T-helper 2 cell treated with Interferon-gamma antibody and Interleukin-4, amounts not matched to agents 5 μg/mL and 100 μg/mL, for 36 hours (primary cell): ENCODE measurements at regions not wholly inside any gene's neighbourhood (a gene's known extent, or its start where the extent isn't known, plus 50 kb on each side); places are given as distances from the start of the nearest gene placed in this dataset.
"Not testable (repeated sequence)": the region's sequence is repeated elsewhere in the genome, so short reads cannot be mapped to it uniquely, and the experiment has no call there.

ENCODE experiments used
- DNase-seq: peaks from one replicate; pipeline ENCODE4 v3.0.0; 2021; ENCODE audit warnings: low spot score
- H3K27ac Mint-ChIP-seq: one replicate; pipeline ENCODE4 v1.8.0; 2021; ENCODE audit warnings: mild to moderate bottlenecking, mixed read lengths
- H3K27me3 Mint-ChIP-seq: one replicate; pipeline ENCODE4 v1.8.0; 2021; ENCODE audit warnings: low read depth, mixed read lengths
- H3K36me3 Mint-ChIP-seq: one replicate; pipeline ENCODE4 v1.8.0; 2021; ENCODE audit warnings: low read depth, mixed read lengths
- H3K4me1 Mint-ChIP-seq: one replicate; pipeline ENCODE4 v1.8.0; 2021; ENCODE audit warnings: low read depth, mixed read lengths
- H3K4me3 Mint-ChIP-seq: one replicate; pipeline ENCODE4 v1.8.0; 2022; ENCODE audit warnings: mild to moderate bottlenecking, moderate library complexity, mixed read lengths
- H3K9me3 Mint-ChIP-seq: one replicate; pipeline ENCODE4 v1.8.0; 2021; ENCODE audit warnings: mixed read lengths

GRCh38 chr18:9025091-9025838, 77.2 kb upstream of the NDUFV2 start:
- Mint-ChIP-seq H3K27me3 (peaks cover 9% of the 10 kb centered on the region), H3K27ac (no peak overlapping the region), H3K36me3 (no peaks in the 10 kb centered on the region), H3K9me3 (no peaks in the 10 kb centered on the region), H3K4me3 (no peak overlapping the region), H3K4me1 (no peaks in the 10 kb centered on the region)
- no peak for DNase-seq

GRCh38 chr18:9029131-9029530, 73.4 kb upstream of the NDUFV2 start:
- Mint-ChIP-seq H3K27ac (no peak overlapping the region), H3K36me3 (no peaks in the 10 kb centered on the region), H3K27me3 (peaks cover 9% of the 10 kb centered on the region), H3K4me3 (no peak overlapping the region), H3K4me1 (peaks cover 2% of the 10 kb centered on the region), H3K9me3 (no peaks in the 10 kb centered on the region)
- DNase-seq: no peak

- Mint-ChIP-seq H3K4me3 (no peak overlapping the region), H3K27me3 (no peaks in the 10 kb centered on the region), H3K4me1 (peaks cover 2% of the 10 kb centered on the region), H3K27ac (no peak overlapping the region), H3K9me3 (no peaks in the 10 kb centered on the region), H3K36me3 (no peaks in the 10 kb centered on the region)
- DNase-seq: no peak
Observed at GRCh38 chr18:9032519-9032918, 70.0 kb upstream of the NDUFV2 start.

GRCh38 chr18:9038277-9038871, 64.1 kb upstream of the NDUFV2 start:
- no peak for DNase-seq
- H3K4me3 Mint-ChIP-seq: no peak overlapping the region
- no peak overlapping the region for H3K27ac Mint-ChIP-seq
- H3K27me3 Mint-ChIP-seq: no peaks in the 10 kb centered on the region
- H3K36me3 Mint-ChIP-seq: no peaks in the 10 kb centered on the region
- peaks cover 2% of the 10 kb centered on the region for H3K4me1 Mint-ChIP-seq
- no peaks in the 10 kb centered on the region for H3K9me3 Mint-ChIP-seq

- no peak overlapping the region for H3K27ac Mint-ChIP-seq
- no peaks in the 10 kb centered on the region for H3K4me1 Mint-ChIP-seq
- no peak for DNase-seq
- no peaks in the 10 kb centered on the region for H3K36me3 Mint-ChIP-seq
- no peaks in the 10 kb centered on the region for H3K9me3 Mint-ChIP-seq
- H3K4me3 Mint-ChIP-seq: no peak overlapping the region
- H3K27me3 Mint-ChIP-seq: no peaks in the 10 kb centered on the region
Observed at GRCh38 chr18:9039441-9040071, 62.9 kb upstream of the NDUFV2 start.

GRCh38 chr18:9042766-9043481, 59.6 kb upstream of the NDUFV2 start:
- Mint-ChIP-seq H3K4me1 (peaks cover under 1% of the 10 kb centered on the region), H3K9me3 (no peaks in the 10 kb centered on the region), H3K36me3 (no peaks in the 10 kb centered on the region), H3K4me3 (no peak overlapping the region), H3K27ac (no peak overlapping the region), H3K27me3 (no peaks in the 10 kb centered on the region)
- no peak for DNase-seq

- DNase-seq: no peak
- H3K27me3 Mint-ChIP-seq: no peaks in the 10 kb centered on the region
- H3K9me3 Mint-ChIP-seq: no peaks in the 10 kb centered on the region
Observed at GRCh38 chr18:9043581-9043980, 58.9 kb upstream of the NDUFV2 start.

GRCh38 chr18:9047715-9048114, 54.8 kb upstream of the NDUFV2 start:
- Mint-ChIP-seq H3K27ac (no peak overlapping the region), H3K27me3 (no peaks in the 10 kb centered on the region), H3K4me1 (peaks cover 11% of the 10 kb centered on the region), H3K36me3 (no peaks in the 10 kb centered on the region), H3K4me3 (no peak overlapping the region), H3K9me3 (peaks cover 21% of the 10 kb centered on the region)
- DNase-seq: no peak

More at GRCh38 chr18:9043581-9043980, 58.9 kb upstream of the NDUFV2 start:
- H3K36me3 Mint-ChIP-seq: no peaks in the 10 kb centered on the region
- H3K27ac Mint-ChIP-seq: no peak overlapping the region
- H3K4me3 Mint-ChIP-seq: no peak overlapping the region
- peaks cover 6% of the 10 kb centered on the region for H3K4me1 Mint-ChIP-seq

GRCh38 chr18:9048236-9048635, 54.3 kb upstream of the NDUFV2 start:
- Mint-ChIP-seq H3K4me1 (peaks cover 11% of the 10 kb centered on the region), H3K36me3 (no peaks in the 10 kb centered on the region), H3K4me3 (no peak overlapping the region), H3K27me3 (no peaks in the 10 kb centered on the region), H3K27ac (no peak overlapping the region), H3K9me3 (peaks cover 26% of the 10 kb centered on the region)
- DNase-seq: no peak

- H3K4me1 Mint-ChIP-seq: peaks cover 11% of the 10 kb centered on the region
- H3K36me3 Mint-ChIP-seq: no peaks in the 10 kb centered on the region
Observed at GRCh38 chr18:9048808-9049494, 53.5 kb upstream of the NDUFV2 start.

GRCh38 chr18:9049495-9049809, 53.0 kb upstream of the NDUFV2 start:
- H3K27ac Mint-ChIP-seq: no peak overlapping the region
- H3K4me3 Mint-ChIP-seq: no peak overlapping the region
- DNase-seq: no peak
- no peaks in the 10 kb centered on the region for H3K36me3 Mint-ChIP-seq
- peaks cover 30% of the 10 kb centered on the region for H3K9me3 Mint-ChIP-seq
- H3K27me3 Mint-ChIP-seq: no peaks in the 10 kb centered on the region
- peaks cover 11% of the 10 kb centered on the region for H3K4me1 Mint-ChIP-seq

More at GRCh38 chr18:9048808-9049494, 53.5 kb upstream of the NDUFV2 start:
- H3K4me3 Mint-ChIP-seq: no peak overlapping the region
- H3K27me3 Mint-ChIP-seq: no peaks in the 10 kb centered on the region
- peaks cover 30% of the 10 kb centered on the region for H3K9me3 Mint-ChIP-seq
- no peak overlapping the region for H3K27ac Mint-ChIP-seq
- DNase-seq: no peak

- not testable (repeated sequence) for H3K27me3 Mint-ChIP-seq, DNase-seq, H3K27ac Mint-ChIP-seq, H3K36me3 Mint-ChIP-seq, H3K4me3 Mint-ChIP-seq
- Mint-ChIP-seq H3K4me1 (peaks cover 13% of the 10 kb centered on the region), H3K9me3 (peaks cover 30% of the 10 kb centered on the region)
Observed at GRCh38 chr18:9050628-9051284, 51.7 kb upstream of the NDUFV2 start.
